ENCODE measurements at regions not wholly inside any gene's neighbourhood (a gene's known extent, or its start where the extent isn't known, plus 50 kb on each side); places are given as distances from the start of the nearest gene placed in this dataset.

GRCh38 chr10:118958984-118959925 is 70.3 kb upstream of the NANOS1 start:
- TF ChIP-seq POLR2A (IDR thresholded peaks at IDR 0.05; ENCODE audit: low read length) (no peak), GATA1 (IDR thresholded peaks at IDR 0.05; ENCODE audit: low read depth, low read length) (no peak)

Data from erythroblast (primary cell).